ENCODE measurements at regions not wholly inside any gene's neighbourhood (a gene's known extent, or its start where the extent isn't known, plus 50 kb on each side); places are given as distances from the start of the nearest gene placed in this dataset.

GRCh38 chr16:8292271-8292670 lies 298.0 kb downstream of the TMEM114 start:
- Histone ChIP-seq H2BK12ac (ENCODE audit: low read depth, low read length) (no peak overlapping the region), H2AFZ (ENCODE audit: low read length) (no peak overlapping the region), H4K8ac (ENCODE audit: extremely low read depth, insufficient read depth, low read length) (no peak overlapping the region), H3K14ac (ENCODE audit: insufficient read length) (no peak overlapping the region), H2BK5ac (ENCODE audit: low read depth, low read length) (no peak overlapping the region), H3K27ac (ENCODE audit: low read depth, low read length) (no peak overlapping the region), H3K9me3 (ENCODE audit: insufficient read depth in 2 of 2, low read depth in 1 of 2, low read length in 1 of 2) (no peaks in the 10 kb centered on the region), H3K18ac (ENCODE audit: extremely low read depth, low read length) (no peak overlapping the region), H3K36me3 (ENCODE audit: control insufficient read depth in 2 of 4, insufficient read depth in 4 of 4, low read length in 3 of 4) (no peaks in the 10 kb centered on the region), H2BK120ac (replicated peaks; ENCODE audit: low read depth, low read length) (no peak overlapping the region), H3K4me2 (ENCODE audit: insufficient read depth in 1 of 2, low read depth in 2 of 2, low read length in 2 of 2) (no peak overlapping the region), H3K23me2 (ENCODE audit: low read depth, low read length) (no peaks in the 10 kb centered on the region; the same call in 1 of the 2 replicates), H3K4ac (replicated peaks; ENCODE audit: insufficient read length, low read depth, low read length) (no peak overlapping the region), H3K79me2 (ENCODE audit: control insufficient read depth in 1 of 2, insufficient read depth in 2 of 2, low read length in 2 of 2) (no peaks in the 10 kb centered on the region), H4K91ac (replicated peaks; ENCODE audit: insufficient read length, low read length) (no peak overlapping the region), H2BK15ac (ENCODE audit: low read length) (no peak overlapping the region), H3K56ac (replicated peaks; ENCODE audit: insufficient read length, low read depth, low read length) (no peak overlapping the region), H4K20me1 (replicated peaks in 1 of 2; ENCODE audit: control insufficient read depth in 1 of 2, insufficient read depth in 2 of 2, low read length in 2 of 2) (no peaks in the 10 kb centered on the region), H4K5ac (ENCODE audit: insufficient read length, low read depth, low read length) (no peak overlapping the region), H3K9ac (replicated peaks in 1 of 4; ENCODE audit: extremely low read depth in 1 of 4, low read depth in 3 of 4, low read length in 3 of 4) (no peak overlapping the region), H3K4me1 (replicated peaks in 1 of 4; ENCODE audit: control insufficient read depth in 3 of 4, insufficient read depth in 4 of 4, low read length in 3 of 4) (peaks cover 0 to 3% (median 0%) of the 10 kb centered on the region in 4 experiments; a peak in 1 of 7 replicates), H3K79me1 (ENCODE audit: low read depth, low read length) (no peaks in the 10 kb centered on the region), H2AK5ac (ENCODE audit: low read depth, low read length) (no peak overlapping the region), H3K23ac (ENCODE audit: insufficient read length) (no peak overlapping the region), H3K4me3 (ENCODE audit: extremely low read depth in 1 of 4, insufficient read depth in 2 of 4, low read depth in 3 of 4, low read length in 4 of 4) (no peak overlapping the region), H3K27me3 (replicated peaks in 1 of 4; ENCODE audit: control insufficient read depth in 3 of 4, extremely low read depth in 1 of 4, insufficient read depth in 3 of 4, low read length in 3 of 4) (no peaks in the 10 kb centered on the region), H2BK20ac (ENCODE audit: low read length) (no peak overlapping the region)
- ChIA-PET CTCF (ENCODE audit: partially characterized antibody) (no interaction called here), POLR2A (ENCODE audit: partially characterized antibody) (no interaction called here)
- FAIRE-seq: no peak
- DNase-seq (ENCODE audit: low read depth in 1 of 2, low spot score in 2 of 2): no peak
- 84% methylated on average over 6 of the region's 6 CpGs; no CpG with 5 or more reads in 1 of the 2 experiments for WGBS, 2 experiments (ENCODE audit: extremely low coverage in 1 of 2, insufficient coverage in 1 of 2, insufficient read length in 1 of 2, insufficient replicate concordance in 2 of 2, low coverage in 1 of 2, low lambda C conversion rate in 2 of 2, missing lambda C conversion rate in 1 of 2)
- no peak for TF ChIP-seq POU5F1 (IDR thresholded peaks at IDR 0.05; ENCODE audit: low read depth, low read length)
- no peak for TF ChIP-seq SIN3A (conservative IDR thresholded peaks at IDR 0.05 in 1 of 2, IDR thresholded peaks at IDR 0.05 in 1 of 2; ENCODE audit: low read depth in 1 of 2, low read length in 2 of 2)
- TF ChIP-seq ASH2L (IDR thresholded peaks at IDR 0.05; ENCODE audit: low read length): no peak
- no peak for TF ChIP-seq SP4 (IDR thresholded peaks at IDR 0.05; ENCODE audit: low read length)
